Naive thymus-derived CD4-positive, alpha-beta T cell (primary cell): ENCODE measurements at regions not wholly inside any gene's neighbourhood (a gene's known extent, or its start where the extent isn't known, plus 50 kb on each side); places are given as distances from the start of the nearest gene placed in this dataset.

Experiments used
- ATAC-seq: fragments of 150-1000 bp; cut with Tn5 transposase; 2 replicates; pipeline ENCODE4 v1.10.0; 2021; ENCODE audit warnings: mild to moderate bottlenecking, moderate library complexity
- CTCF ChIA-PET: fragments of 350-600 bp; sonication (Branson Sonifier 250); formaldehyde crosslinking; loops from one replicate; lab custom pipeline; 2021; ENCODE audit warnings: antibody characterized with exemption; lab: Charles Lee
- POLR2A ChIA-PET: fragments of 350-600 bp; sonication (Branson Sonifier 250); formaldehyde crosslinking; loops from one replicate; lab custom pipeline; 2021; ENCODE audit warnings: antibody characterized with exemption, inconsistent platforms; lab: Charles Lee
- DNase-seq, 9 donors: peaks; one replicate each; pipeline versions ENCODE4 v3.0.0 to v3.0.0-alpha.2; 2020 to 2022; ENCODE audit warnings: mixed read lengths in 1 of 9
- H3K27ac ChIP-seq: one replicate; pipeline ENCODE4 v1.7.0; 2013; ENCODE audit warnings: mild to moderate bottlenecking, low read depth, low read length, moderate library complexity
- H3K27me3 ChIP-seq, 2 donors: one replicate each; pipeline ENCODE4 v1.7.0; 2013; ENCODE audit warnings: low read length in 2 of 2, mild to moderate bottlenecking in 2 of 2, moderate library complexity in 2 of 2; ENCODE audit not compliant: control insufficient read depth in 2 of 2, insufficient read depth in 2 of 2
- H3K36me3 ChIP-seq, 3 experiments: 1 replicate in 2 of 3; 2 replicates in 1 of 3; pipeline ENCODE4 v1.7.0; 2013; ENCODE audit warnings: low read length in 3 of 3, mild to moderate bottlenecking in 3 of 3, moderate library complexity in 1 of 3; ENCODE audit not compliant: insufficient read depth in 3 of 3, control insufficient read depth in 2 of 3
- H3K4me1 ChIP-seq, 2 donors: one replicate each; pipeline ENCODE4 v1.7.0; 2013; ENCODE audit warnings: low read length in 2 of 2, mild to moderate bottlenecking in 2 of 2, moderate library complexity in 1 of 2; ENCODE audit not compliant: control insufficient read depth in 2 of 2, insufficient read depth in 2 of 2
- H3K4me3 ChIP-seq: 2 replicates; pipeline ENCODE4 v1.7.0; 2013; ENCODE audit warnings: mild to moderate bottlenecking, low read length
- H3K9me3 ChIP-seq, 3 experiments: 1 replicate in 2 of 3; 2 replicates in 1 of 3; pipeline ENCODE4 v1.7.0; 2013; ENCODE audit warnings: low read length in 3 of 3; ENCODE audit not compliant: control insufficient read depth in 2 of 3
- H3K27ac Mint-ChIP-seq, 9 donors: one replicate each; pipeline ENCODE4 v1.8.0; 2020 to 2022; ENCODE audit warnings: mixed read lengths in 9 of 9, mild to moderate bottlenecking in 8 of 9, moderate library complexity in 5 of 9, inconsistent platforms in 2 of 9
- H3K27me3 Mint-ChIP-seq, 5 donors: one replicate each; pipeline ENCODE4 v1.8.0; 2021 to 2022; ENCODE audit warnings: mixed read lengths in 5 of 5, mild to moderate bottlenecking in 1 of 5
- H3K36me3 Mint-ChIP-seq, 5 donors: one replicate each; pipeline ENCODE4 v1.8.0; 2020 to 2022; ENCODE audit warnings: mixed read lengths in 5 of 5, mild to moderate bottlenecking in 3 of 5, inconsistent platforms in 1 of 5
- H3K4me1 Mint-ChIP-seq, 7 donors: one replicate each; pipeline ENCODE4 v1.8.0; 2020 to 2022; ENCODE audit warnings: mixed read lengths in 7 of 7, mild to moderate bottlenecking in 3 of 7, inconsistent platforms in 1 of 7
- H3K4me3 Mint-ChIP-seq, 10 donors: one replicate each; pipeline ENCODE4 v1.8.0; 2020 to 2022; ENCODE audit warnings: mild to moderate bottlenecking in 10 of 10, mixed read lengths in 10 of 10, moderate library complexity in 6 of 10, inconsistent platforms in 2 of 10
- H3K9me3 Mint-ChIP-seq, 11 donors: one replicate each; pipeline ENCODE4 v1.8.0; 2020 to 2022; ENCODE audit warnings: mixed read lengths in 11 of 11, mild to moderate bottlenecking in 4 of 11, inconsistent platforms in 1 of 11, moderate library complexity in 1 of 11
- intact Hi-C, 2 donors: fragments of 100-400 bp; cut with micrococcal nuclease; formaldehyde crosslinking; loops; one replicate each; pipeline ENCODE4 v1.15.1; 2023

DNA sequence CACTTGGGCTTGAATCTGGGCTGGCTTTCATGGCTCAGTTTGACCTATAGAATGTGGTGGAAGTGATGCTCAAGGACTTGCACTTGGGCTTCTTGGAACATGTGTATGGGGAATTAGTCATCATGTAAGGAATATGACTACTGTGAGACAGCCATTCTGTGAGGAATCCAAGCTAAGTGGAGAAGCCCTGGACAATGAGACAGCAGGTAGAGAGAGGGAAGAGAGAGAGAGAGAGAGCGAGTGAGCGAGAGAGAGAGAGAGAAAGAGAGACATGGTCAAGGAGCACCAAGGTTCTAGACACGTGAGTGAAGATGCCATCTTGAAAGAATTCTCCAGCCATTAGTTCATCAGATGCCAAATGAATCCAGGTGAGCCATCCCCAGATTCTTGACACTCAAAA, 261.6 kb upstream of the SORL1-AS1 start:
- DNase-seq (no peak), ATAC-seq (no peak)
- ChIA-PET POLR2A (no interaction called here), CTCF (no interaction called here)
- Mint-ChIP-seq H3K9me3 (peaks cover 0 to 6% (median 0%) of the 10 kb centered on the region in 11 donors), H3K36me3 (no peaks in the 10 kb centered on the region), H3K4me1 (no peaks in the 10 kb centered on the region), H3K4me3 (no peak overlapping the region), H3K27ac (no peak overlapping the region), H3K27me3 (peaks cover 8 to 23% (median 12%) of the 10 kb centered on the region in 5 donors)
- no peaks in the 10 kb centered on the region for H3K4me1 ChIP-seq
- H3K27ac ChIP-seq = no peak overlapping the region
- H3K36me3 ChIP-seq = no peaks in the 10 kb centered on the region
- H3K27me3 ChIP-seq = no peaks in the 10 kb centered on the region
- no peak overlapping the region for H3K4me3 ChIP-seq
- H3K9me3 ChIP-seq = no peaks in the 10 kb centered on the region
- intact Hi-C loops = no loop called here

DNA sequence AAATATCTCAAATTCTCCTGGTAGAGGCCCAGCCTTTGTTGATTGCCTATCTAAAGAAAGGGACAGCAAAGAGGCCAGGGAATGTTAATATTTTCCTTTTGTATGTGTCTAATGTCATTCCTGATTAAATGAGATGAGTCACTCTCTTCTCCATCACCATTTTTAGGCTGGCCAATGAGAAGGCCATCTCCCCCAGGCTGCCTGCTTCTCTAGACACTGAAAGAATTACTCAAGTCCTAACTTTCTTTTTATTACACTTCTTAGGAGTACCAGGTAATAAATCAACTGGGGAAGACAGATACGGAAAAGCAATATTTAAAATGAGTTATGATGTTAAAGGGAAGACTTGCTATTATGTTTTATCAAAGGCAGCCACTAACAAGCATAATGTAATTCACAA, 259.2 kb upstream of the SORL1-AS1 start:
- H3K27me3 Mint-ChIP-seq = peaks cover 0 to 11% (median 7%) of the 10 kb centered on the region in 5 donors
- ChIA-PET CTCF (no interaction called here), POLR2A (no interaction called here)
- H3K4me1 ChIP-seq = no peaks in the 10 kb centered on the region
- H3K27ac Mint-ChIP-seq = no peak overlapping the region
- DNase-seq (no peak), ATAC-seq (no peak)
- H3K9me3 Mint-ChIP-seq = peaks cover 0 to 4% (median 0%) of the 10 kb centered on the region in 11 donors
- H3K4me3 Mint-ChIP-seq = no peak overlapping the region
- no peaks in the 10 kb centered on the region for H3K4me1 Mint-ChIP-seq
- no peak overlapping the region for H3K4me3 ChIP-seq
- intact Hi-C loops = no loop called here
- no peaks in the 10 kb centered on the region for H3K36me3 Mint-ChIP-seq
- H3K9me3 ChIP-seq = no peaks in the 10 kb centered on the region
- no peaks in the 10 kb centered on the region for H3K27me3 ChIP-seq
- H3K36me3 ChIP-seq = no peaks in the 10 kb centered on the region
- no peak overlapping the region for H3K27ac ChIP-seq

DNA sequence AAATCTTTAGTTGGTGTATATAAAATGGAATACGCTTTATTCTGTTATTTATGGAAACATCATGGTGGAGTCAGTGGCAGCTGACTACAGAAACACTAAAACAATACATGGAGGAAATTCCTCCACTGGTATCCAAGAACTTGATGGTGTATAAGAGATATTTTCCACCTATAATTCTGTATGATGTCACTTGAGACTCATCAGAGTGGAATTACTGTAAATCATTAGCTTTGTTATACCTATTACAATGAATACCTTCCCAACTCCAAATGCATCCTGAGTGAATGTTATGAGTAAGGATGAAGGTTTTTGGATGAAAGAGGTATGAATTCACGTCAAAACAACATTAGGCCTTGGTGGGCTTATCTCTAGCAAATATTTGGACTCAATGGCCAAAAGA, 258.5 kb upstream of the SORL1-AS1 start:
- H3K27me3 Mint-ChIP-seq = peaks cover 0 to 9% (median 7%) of the 10 kb centered on the region in 5 donors
- ATAC-seq (no peak), DNase-seq (no peak)
- peaks cover 0 to 4% (median 0%) of the 10 kb centered on the region in 11 donors for H3K9me3 Mint-ChIP-seq
- Histone ChIP-seq H3K4me3 (no peak overlapping the region), H3K27ac (no peak overlapping the region), H3K4me1 (no peaks in the 10 kb centered on the region), H3K27me3 (no peaks in the 10 kb centered on the region), H3K36me3 (no peaks in the 10 kb centered on the region), H3K9me3 (no peaks in the 10 kb centered on the region)
- H3K4me3 Mint-ChIP-seq = no peak overlapping the region
- intact Hi-C loops = no loop called here
- no peak overlapping the region for H3K27ac Mint-ChIP-seq
- ChIA-PET POLR2A (no interaction called here), CTCF (no interaction called here)
- H3K4me1 Mint-ChIP-seq = no peaks in the 10 kb centered on the region
- H3K36me3 Mint-ChIP-seq = no peaks in the 10 kb centered on the region

DNA sequence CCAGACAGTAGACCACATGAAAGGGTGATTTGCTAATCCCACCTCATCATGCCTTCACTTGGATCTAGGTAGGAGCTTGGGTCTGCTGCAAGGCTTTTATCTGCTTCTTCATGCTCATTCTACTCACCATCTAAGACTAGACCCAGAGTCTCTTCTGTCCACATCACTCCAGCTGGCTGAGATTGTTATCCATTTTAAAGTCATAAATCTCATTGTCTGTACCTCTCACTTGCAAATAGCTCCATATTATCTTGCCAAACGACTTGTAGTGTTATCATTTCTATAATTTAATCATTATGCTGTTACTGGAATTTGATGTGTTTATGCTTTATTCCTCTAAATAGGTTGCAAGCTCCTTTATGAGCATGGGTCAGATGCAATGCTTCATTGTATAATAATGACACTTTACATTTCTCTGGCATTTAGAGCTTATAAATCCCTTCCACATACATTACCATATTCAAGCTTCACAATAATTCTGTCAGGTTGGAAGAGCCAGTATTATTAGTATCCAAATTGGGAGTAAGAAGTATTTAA, 254.2 kb upstream of the SORL1-AS1 start:
- Mint-ChIP-seq H3K4me3 (no peak overlapping the region), H3K27me3 (peaks cover 0 to 22% (median 11%) of the 10 kb centered on the region in 5 donors), H3K4me1 (no peaks in the 10 kb centered on the region), H3K27ac (no peak overlapping the region), H3K36me3 (peaks cover 0 to 6% (median 3%) of the 10 kb centered on the region in 5 donors), H3K9me3 (peaks cover 0 to 2% (median 0%) of the 10 kb centered on the region in 11 donors)
- H3K36me3 ChIP-seq = no peaks in the 10 kb centered on the region
- ChIA-PET POLR2A (no interaction called here), CTCF (no interaction called here)
- H3K9me3 ChIP-seq = no peaks in the 10 kb centered on the region
- no peak for ATAC-seq
- DNase-seq = no peak
- H3K27ac ChIP-seq = no peak overlapping the region
- H3K27me3 ChIP-seq = no peaks in the 10 kb centered on the region
- H3K4me3 ChIP-seq = no peak overlapping the region
- H3K4me1 ChIP-seq = no peaks in the 10 kb centered on the region
- intact Hi-C loops = no loop called here

DNA sequence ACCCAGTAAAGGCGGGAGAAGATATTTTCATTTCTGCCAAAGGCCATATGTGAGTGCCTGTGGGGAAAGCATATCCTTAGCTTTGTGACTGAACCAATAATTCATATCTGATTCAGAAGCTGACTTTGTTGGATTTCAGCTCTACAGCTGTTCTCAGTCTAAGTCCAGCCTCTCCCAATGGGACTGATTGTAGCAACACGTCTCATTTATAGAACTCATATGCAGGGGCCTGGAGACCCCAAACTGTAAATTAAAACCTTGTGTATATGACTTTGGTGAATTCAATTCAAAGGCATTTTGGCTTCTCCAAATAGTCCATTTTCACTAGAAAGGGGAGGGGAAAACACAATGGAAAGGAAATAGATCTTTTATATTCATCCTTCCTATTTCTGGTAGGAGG, 250.4 kb upstream of the SORL1-AS1 start:
- no peaks in the 10 kb centered on the region for H3K36me3 ChIP-seq
- peaks cover 8 to 31% (median 17%) of the 10 kb centered on the region in 5 donors for H3K27me3 Mint-ChIP-seq

DNA sequence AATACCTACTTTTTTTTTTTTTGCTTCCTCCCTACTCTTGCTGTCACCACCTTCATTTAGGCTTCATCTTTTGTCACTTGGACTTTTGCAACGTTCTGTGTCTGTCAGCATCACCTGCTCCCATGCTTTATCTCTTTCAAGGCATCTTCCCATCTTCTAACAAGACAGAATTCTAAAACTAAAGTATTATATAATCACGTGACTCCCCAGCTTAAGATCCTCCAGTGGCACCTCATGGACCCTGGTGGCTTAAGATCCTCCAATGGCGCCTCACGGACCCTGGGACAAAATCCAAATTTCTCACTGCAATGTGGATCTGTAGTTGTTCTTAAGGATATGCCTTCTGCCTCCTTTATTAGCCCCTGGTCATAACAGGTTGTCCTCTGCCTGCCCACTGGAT, 248.2 kb upstream of the SORL1-AS1 start:
- Histone ChIP-seq H3K4me3 (no peak overlapping the region), H3K27me3 (peaks cover 0 to 2% of the 10 kb centered on the region in 2 donors), H3K27ac (no peak overlapping the region), H3K9me3 (no peaks in the 10 kb centered on the region), H3K4me1 (no peaks in the 10 kb centered on the region), H3K36me3 (no peaks in the 10 kb centered on the region)
- POLR2A ChIA-PET = interaction anchor here (0.6 kb wide), 1 partner anchor 703 kb away, joined by 3 read pairs; no protein-coding TSS in a partner anchor
- peaks cover 0 to 2% (median 0%) of the 10 kb centered on the region in 11 donors for H3K9me3 Mint-ChIP-seq
- no peak for ATAC-seq
- intact Hi-C loops = no loop called here
- CTCF ChIA-PET = no interaction called here
- H3K4me3 Mint-ChIP-seq = no peak overlapping the region
- no peak for DNase-seq
- no peak overlapping the region for H3K27ac Mint-ChIP-seq
- H3K27me3 Mint-ChIP-seq = peaks cover 9 to 29% (median 23%) of the 10 kb centered on the region in 5 donors
- no peaks in the 10 kb centered on the region for H3K4me1 Mint-ChIP-seq
- H3K36me3 Mint-ChIP-seq = peaks cover 0 to 6% (median 3%) of the 10 kb centered on the region in 5 donors

More for the DNA sequence above, 250.4 kb upstream of the SORL1-AS1 start:
- intact Hi-C loops = no loop called here
- Mint-ChIP-seq H3K27ac (no peak overlapping the region), H3K36me3 (peaks cover 0 to 6% (median 3%) of the 10 kb centered on the region in 5 donors), H3K9me3 (peaks cover 0 to 2% (median 0%) of the 10 kb centered on the region in 11 donors), H3K4me1 (no peaks in the 10 kb centered on the region), H3K4me3 (no peak overlapping the region)
- H3K27me3 ChIP-seq = no peaks in the 10 kb centered on the region
- no peak overlapping the region for H3K27ac ChIP-seq
- no peaks in the 10 kb centered on the region for H3K4me1 ChIP-seq
- CTCF ChIA-PET = no interaction called here
- POLR2A ChIA-PET = no interaction called here
- no peaks in the 10 kb centered on the region for H3K9me3 ChIP-seq
- DNase-seq (no peak), ATAC-seq (no peak)
- H3K4me3 ChIP-seq = no peak overlapping the region

DNA sequence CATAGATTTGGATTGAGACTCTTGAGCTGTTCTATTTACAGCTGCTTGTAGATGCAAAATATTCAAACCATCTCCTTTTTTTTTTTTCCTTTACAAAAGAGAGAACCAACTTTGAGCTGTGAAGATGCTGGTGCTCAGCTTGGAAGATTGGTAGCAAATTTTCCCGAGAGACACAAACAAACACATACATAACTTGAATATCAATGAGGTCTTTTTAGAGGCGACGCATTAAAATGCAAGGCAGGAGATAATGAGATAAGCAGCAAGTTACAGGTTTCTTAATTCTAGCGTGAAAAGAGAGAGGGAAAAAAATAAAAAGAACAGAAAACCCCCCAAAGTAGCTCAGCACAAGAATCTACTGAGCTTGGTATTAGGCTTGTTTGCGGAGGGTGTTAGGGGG, 247.0 kb upstream of the SORL1-AS1 start:
- POLR2A ChIA-PET = no interaction called here
- H3K4me3 ChIP-seq = no peak overlapping the region
- H3K4me1 ChIP-seq = no peaks in the 10 kb centered on the region
- peaks cover 0 to 2% of the 10 kb centered on the region in 2 donors for H3K27me3 ChIP-seq
- CTCF ChIA-PET = no interaction called here
- peaks cover 12 to 29% (median 22%) of the 10 kb centered on the region in 5 donors for H3K27me3 Mint-ChIP-seq
- H3K36me3 ChIP-seq = no peaks in the 10 kb centered on the region
- H3K9me3 ChIP-seq = no peaks in the 10 kb centered on the region
- intact Hi-C loops = no loop called here
- H3K36me3 Mint-ChIP-seq = peaks cover 0 to 4% (median 3%) of the 10 kb centered on the region in 5 donors
- H3K27ac ChIP-seq = no peak overlapping the region
- no peak overlapping the region for H3K27ac Mint-ChIP-seq
- no peak for ATAC-seq
- no peaks in the 10 kb centered on the region for H3K9me3 Mint-ChIP-seq
- no peak overlapping the region for H3K4me3 Mint-ChIP-seq
- no peaks in the 10 kb centered on the region for H3K4me1 Mint-ChIP-seq
- no peak for DNase-seq
